ENCODE measurements at regions not wholly inside any gene's neighbourhood (a gene's known extent, or its start where the extent isn't known, plus 50 kb on each side); places are given as distances from the start of the nearest gene placed in this dataset.
"Not testable (repeated sequence)": the region's sequence is repeated elsewhere in the genome, so short reads cannot be mapped to it uniquely, and the experiment has no call there.

GRCh38 chr10:62694537-62695126 lies 109.9 kb upstream of the ADO start:
- Histone ChIP-seq H3K36me3 (ENCODE audit: low read depth) (no peaks in the 10 kb centered on the region), H3F3A (ENCODE audit: insufficient read depth) (no peaks in the 10 kb centered on the region), H3K9me2 (ENCODE audit: insufficient read depth) (no peaks in the 10 kb centered on the region), H3K9ac (no peak overlapping the region), H3K27me3 (replicated peaks; ENCODE audit: insufficient read depth) (no peaks in the 10 kb centered on the region; the same call in 1 of the 2 replicates), H3K9me3 (ENCODE audit: low read depth) (no peaks in the 10 kb centered on the region), H3K4me3 (no peak overlapping the region), H3K27ac (no peak overlapping the region), H2AFZ (no peak overlapping the region), H3K4me1 (ENCODE audit: insufficient read depth) (no peaks in the 10 kb centered on the region), H3K79me2 (ENCODE audit: insufficient read depth) (no peaks in the 10 kb centered on the region), H3K4me2 (ENCODE audit: unreplicated experiment) (no peak overlapping the region), H4K20me1 (ENCODE audit: insufficient read depth) (no peaks in the 10 kb centered on the region)
- TF ChIP-seq EZH2phosphoT487 (IDR thresholded peaks at IDR 0.05; ENCODE audit: insufficient read depth, low read depth) (no peak), EZH2 (IDR thresholded peaks at IDR 0.05; ENCODE audit: insufficient read depth, poor library complexity, severe bottlenecking) (no peak)
- WGBS, 2 experiments (ENCODE audit: low coverage in 1 of 2, low lambda C conversion rate in 2 of 2, missing lambda C conversion rate in 2 of 2): 33 to 42% methylated on average over 3 of the region's 3 CpGs
- DNase-seq: no peak
- in situ Hi-C loops (cut with MboI): no loop called here

DNA sequence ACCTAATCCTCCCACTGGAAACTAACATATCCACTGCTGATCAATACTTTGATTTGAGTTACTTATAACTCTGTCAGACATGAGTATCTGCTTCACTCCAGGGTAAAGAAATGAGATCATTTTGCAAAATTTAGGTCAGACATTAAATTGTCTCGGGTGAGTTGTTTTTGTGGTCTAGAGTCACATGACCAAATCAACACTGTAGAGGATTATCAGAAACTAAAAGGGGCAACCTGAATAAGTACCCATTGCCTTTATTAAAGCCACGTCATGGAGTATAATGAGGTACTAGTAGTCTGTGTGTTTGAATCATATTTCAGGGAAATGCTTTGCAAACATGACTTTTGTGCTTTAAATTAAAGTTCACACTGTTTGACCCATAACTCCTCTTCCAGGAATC lies 107.7 kb upstream of the ADO start:
- TF ChIP-seq EZH2 (IDR thresholded peaks at IDR 0.05; ENCODE audit: insufficient read depth, poor library complexity, severe bottlenecking) (no peak), EZH2phosphoT487 (IDR thresholded peaks at IDR 0.05; ENCODE audit: insufficient read depth, low read depth) (no peak)
- no peaks in the 10 kb centered on the region for H3K79me2 ChIP-seq (ENCODE audit: insufficient read depth)
- no peaks in the 10 kb centered on the region for H3K9me2 ChIP-seq (ENCODE audit: insufficient read depth)
- no peaks in the 10 kb centered on the region for H3F3A ChIP-seq (ENCODE audit: insufficient read depth)
- H3K9me3 ChIP-seq (ENCODE audit: low read depth): no peaks in the 10 kb centered on the region
- no peak overlapping the region for H3K27ac ChIP-seq
- no peaks in the 10 kb centered on the region for H3K36me3 ChIP-seq (ENCODE audit: low read depth)
- no peak overlapping the region for H3K4me3 ChIP-seq
- H4K20me1 ChIP-seq (ENCODE audit: insufficient read depth): no peaks in the 10 kb centered on the region
- 44% methylated on average over 2 of the region's 2 CpGs for WGBS, 2 experiments (ENCODE audit: low coverage in 1 of 2, low lambda C conversion rate in 2 of 2, missing lambda C conversion rate in 2 of 2)
- in situ Hi-C loops (cut with MboI): no loop called here
- no peaks in the 10 kb centered on the region for H3K4me1 ChIP-seq (ENCODE audit: insufficient read depth)
- no peak for DNase-seq
- no peaks in the 10 kb centered on the region; the same call in none of the 2 replicates for H3K27me3 ChIP-seq (replicated peaks; ENCODE audit: insufficient read depth)
- H2AFZ ChIP-seq: no peak overlapping the region
- no peak overlapping the region for H3K9ac ChIP-seq
- no peak overlapping the region for H3K4me2 ChIP-seq (ENCODE audit: unreplicated experiment)

- Histone ChIP-seq H3K4me3 (no peak overlapping the region), H3K9me2 (ENCODE audit: insufficient read depth) (no peaks in the 10 kb centered on the region), H3K36me3 (ENCODE audit: low read depth) (no peaks in the 10 kb centered on the region), H3K4me2 (ENCODE audit: unreplicated experiment) (no peak overlapping the region), H3K9me3 (ENCODE audit: low read depth) (no peaks in the 10 kb centered on the region), H4K20me1 (ENCODE audit: insufficient read depth) (no peaks in the 10 kb centered on the region), H3K27ac (no peak overlapping the region), H2AFZ (no peak overlapping the region), H3K27me3 (replicated peaks; ENCODE audit: insufficient read depth) (no peaks in the 10 kb centered on the region; the same call in none of the 2 replicates), H3F3A (ENCODE audit: insufficient read depth) (no peaks in the 10 kb centered on the region), H3K79me2 (ENCODE audit: insufficient read depth) (no peaks in the 10 kb centered on the region), H3K9ac (no peak overlapping the region), H3K4me1 (ENCODE audit: insufficient read depth) (no peaks in the 10 kb centered on the region)
- in situ Hi-C loops (cut with MboI): no loop called here
- TF ChIP-seq EZH2 (IDR thresholded peaks at IDR 0.05; ENCODE audit: insufficient read depth, poor library complexity, severe bottlenecking) (no peak), EZH2phosphoT487 (IDR thresholded peaks at IDR 0.05; ENCODE audit: insufficient read depth, low read depth) (no peak)
- DNase-seq: no peak
These were observed 105.4 kb upstream of the ADO start for GRCh38 chr10:62699148-62699547.

DNA sequence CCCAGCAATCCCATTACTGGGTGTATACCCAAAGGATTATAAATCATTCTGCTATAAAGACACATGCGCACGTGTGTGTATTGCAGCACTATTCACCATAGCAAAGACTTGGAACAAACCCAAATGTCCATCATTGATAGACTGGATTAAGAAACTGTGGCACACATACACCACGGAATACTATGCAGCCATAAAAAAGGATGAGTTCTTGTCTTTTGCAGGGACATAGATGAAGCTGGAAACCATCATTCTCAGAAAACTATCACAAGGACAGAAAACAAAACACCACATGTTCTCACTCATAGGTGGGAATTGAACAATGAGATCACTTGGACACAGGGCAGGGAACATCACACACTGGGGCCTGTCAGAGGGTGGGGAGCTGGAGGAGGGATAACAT lies 100.4 kb upstream of the ADO start:
- H3K79me2 ChIP-seq (ENCODE audit: insufficient read depth); H3K9me2 ChIP-seq (ENCODE audit: insufficient read depth); H3K9ac ChIP-seq; H3F3A ChIP-seq (ENCODE audit: insufficient read depth); H2AFZ ChIP-seq; H3K27ac ChIP-seq; H3K4me1 ChIP-seq (ENCODE audit: insufficient read depth); H3K4me3 ChIP-seq; H4K20me1 ChIP-seq (ENCODE audit: insufficient read depth); H3K4me2 ChIP-seq (ENCODE audit: unreplicated experiment); H3K9me3 ChIP-seq (ENCODE audit: low read depth); DNase-seq; H3K36me3 ChIP-seq (ENCODE audit: low read depth); in situ Hi-C loops (cut with MboI): not testable (repeated sequence)
- 80 to 82% methylated on average over 3 of the region's 3 CpGs for WGBS, 2 experiments (ENCODE audit: low coverage in 1 of 2, low lambda C conversion rate in 2 of 2, missing lambda C conversion rate in 2 of 2)
- H3K27me3 ChIP-seq (replicated peaks; ENCODE audit: insufficient read depth): peaks cover 21% of the 10 kb centered on the region

GRCh38 chr10:62705789-62706188 lies 98.7 kb upstream of the ADO start:
- no peak overlapping the region for H3K9ac ChIP-seq
- no peak overlapping the region for H3K4me2 ChIP-seq (ENCODE audit: unreplicated experiment)
- no peaks in the 10 kb centered on the region for H3K36me3 ChIP-seq (ENCODE audit: low read depth)
- no peaks in the 10 kb centered on the region for H4K20me1 ChIP-seq (ENCODE audit: insufficient read depth)
- in situ Hi-C loops (cut with MboI): no loop called here
- H3K79me2 ChIP-seq (ENCODE audit: insufficient read depth): no peaks in the 10 kb centered on the region
- WGBS, 2 experiments (ENCODE audit: low coverage in 1 of 2, low lambda C conversion rate in 2 of 2, missing lambda C conversion rate in 2 of 2): 68 to 76% methylated on average over 2 of the region's 2 CpGs
- H3F3A ChIP-seq (ENCODE audit: insufficient read depth): no peaks in the 10 kb centered on the region
- H3K9me3 ChIP-seq (ENCODE audit: low read depth): no peaks in the 10 kb centered on the region
- H3K9me2 ChIP-seq (ENCODE audit: insufficient read depth): no peaks in the 10 kb centered on the region
- no peak overlapping the region for H2AFZ ChIP-seq
- H3K4me1 ChIP-seq (ENCODE audit: insufficient read depth): no peaks in the 10 kb centered on the region
- H3K27me3 ChIP-seq (replicated peaks; ENCODE audit: insufficient read depth): peaks cover 36% of the 10 kb centered on the region
- H3K4me3 ChIP-seq: no peak overlapping the region
- no peak for TF ChIP-seq EZH2phosphoT487 (IDR thresholded peaks at IDR 0.05; ENCODE audit: insufficient read depth, low read depth)
- TF ChIP-seq EZH2 (IDR thresholded peaks at IDR 0.05; ENCODE audit: insufficient read depth, poor library complexity, severe bottlenecking): no peak
- H3K27ac ChIP-seq: no peak overlapping the region
- DNase-seq: no peak

Measured in GM23248 (cell line).